H1 (cell line): ENCODE measurements at regions not wholly inside any gene's neighbourhood (a gene's known extent, or its start where the extent isn't known, plus 50 kb on each side); places are given as distances from the start of the nearest gene placed in this dataset.

Experiments
- BRCA1 ChIP-seq: IDR thresholded peaks from 2 replicates; pipeline ENCODE4 v1.6.1; 2012; ENCODE audit warnings: low read depth, low read length, improper control_type of control experiment
- EZH2 ChIP-seq: fragments of 200-600 bp; sonication (generic); IDR thresholded peaks from 2 replicates; pipeline ENCODE4 v1.7.1; 2012; ENCODE audit warnings: low read depth, mild to moderate bottlenecking, moderate library complexity, low read length, inconsistent platforms; ENCODE audit not compliant: severe bottlenecking
- JUN ChIP-seq: IDR thresholded peaks from 2 replicates; pipeline ENCODE4 v1.6.1; 2011; ENCODE audit warnings: low read depth, mild to moderate bottlenecking, improper control_type of control experiment, low read length
- JUND ChIP-seq: IDR thresholded peaks from 2 replicates; pipeline ENCODE4 v1.6.1; 2011; ENCODE audit warnings: mild to moderate bottlenecking, improper control_type of control experiment, low read length
- KDM5A ChIP-seq: fragments of 200-600 bp; IDR thresholded peaks from 2 replicates; pipeline ENCODE4 v1.7.1; 2012; ENCODE audit warnings: mild to moderate bottlenecking, low read length, inconsistent platforms, mixed read lengths
- POLR2A ChIP-seq, 2 experiments: IDR thresholded peaks; 1 replicate in 1 of 2; 2 replicates in 1 of 2; pipeline ENCODE4 v1.6.1; 2011; ENCODE audit warnings: low read depth in 2 of 2, low read length in 2 of 2, mild to moderate bottlenecking in 2 of 2; ENCODE audit errors: control extremely low read depth in 1 of 2
- RAD21 ChIP-seq, 2 experiments: IDR thresholded peaks in 1 of 2; conservative IDR thresholded peaks in 1 of 2; 2 replicates each; pipeline ENCODE4 v1.6.1; 2011; ENCODE audit warnings: low read depth in 2 of 2, low read length in 2 of 2, improper control_type of control experiment in 1 of 2, inconsistent platforms in 1 of 2, mild to moderate bottlenecking in 1 of 2, moderate library complexity in 1 of 2
- SP2 ChIP-seq: IDR thresholded peaks from 2 replicates; pipeline ENCODE4 v1.6.1; 2012; ENCODE audit warnings: mild to moderate bottlenecking, low read length, inconsistent platforms
- SP4 ChIP-seq: IDR thresholded peaks from 2 replicates; pipeline ENCODE4 v1.6.1; 2012; ENCODE audit warnings: low read length, inconsistent platforms
- SRF ChIP-seq: IDR thresholded peaks from 2 replicates; pipeline ENCODE4 v1.6.1; 2011; ENCODE audit warnings: mild to moderate bottlenecking, low read depth, low read length, moderate library complexity
- TBP ChIP-seq: IDR thresholded peaks from 2 replicates; pipeline ENCODE4 v1.6.1; 2011; ENCODE audit warnings: low read depth, low read length, improper control_type of control experiment
- TF ChIP-seq, protein P1 (sequence below): fragments of 300-600 bp; sonication (generic); IDR thresholded peaks from 2 replicates; pipeline ENCODE4 v1.7.1; 2012; ENCODE audit warnings: low read length, moderate library complexity, mild to moderate bottlenecking, inconsistent platforms; ENCODE audit not compliant: insufficient replicate concordance

DNA sequence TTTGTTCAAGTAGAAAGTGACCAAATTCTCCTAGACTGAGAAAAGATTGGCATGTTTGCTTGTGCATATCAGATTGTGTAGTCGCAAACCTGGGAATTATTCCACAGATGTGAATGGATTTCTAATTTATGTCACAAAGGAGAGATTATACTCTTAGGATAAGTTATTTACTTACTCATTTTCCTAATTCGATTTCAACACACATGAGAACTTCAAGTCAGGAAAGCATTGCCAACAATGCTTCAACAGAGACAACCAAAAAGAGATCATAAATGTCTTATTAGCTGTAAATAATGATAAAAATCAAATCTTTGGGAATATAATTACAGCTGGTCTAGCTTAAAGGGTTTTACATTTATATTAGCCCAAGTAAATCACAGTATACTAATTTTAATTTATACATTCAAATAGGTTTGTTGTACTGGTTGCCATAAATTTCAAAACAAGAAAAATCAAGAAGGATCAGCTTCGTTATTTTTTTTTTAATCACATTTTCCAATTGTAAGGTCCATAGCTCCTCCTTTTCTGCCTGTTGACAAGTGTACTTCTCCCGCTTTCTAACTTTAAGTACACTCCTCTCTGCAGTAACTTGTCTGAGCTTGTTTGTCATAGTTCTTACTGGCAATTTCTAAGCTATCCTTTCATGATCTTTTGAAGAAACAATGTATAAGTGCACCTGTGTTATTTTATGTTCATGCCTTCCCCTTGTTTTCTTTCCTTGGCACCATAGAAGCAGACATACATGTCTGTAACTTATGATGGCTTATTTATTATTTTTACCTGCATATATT lies 246.6 kb downstream of the DEPDC1B start (continued):
- TF ChIP-seq, protein P1, sequence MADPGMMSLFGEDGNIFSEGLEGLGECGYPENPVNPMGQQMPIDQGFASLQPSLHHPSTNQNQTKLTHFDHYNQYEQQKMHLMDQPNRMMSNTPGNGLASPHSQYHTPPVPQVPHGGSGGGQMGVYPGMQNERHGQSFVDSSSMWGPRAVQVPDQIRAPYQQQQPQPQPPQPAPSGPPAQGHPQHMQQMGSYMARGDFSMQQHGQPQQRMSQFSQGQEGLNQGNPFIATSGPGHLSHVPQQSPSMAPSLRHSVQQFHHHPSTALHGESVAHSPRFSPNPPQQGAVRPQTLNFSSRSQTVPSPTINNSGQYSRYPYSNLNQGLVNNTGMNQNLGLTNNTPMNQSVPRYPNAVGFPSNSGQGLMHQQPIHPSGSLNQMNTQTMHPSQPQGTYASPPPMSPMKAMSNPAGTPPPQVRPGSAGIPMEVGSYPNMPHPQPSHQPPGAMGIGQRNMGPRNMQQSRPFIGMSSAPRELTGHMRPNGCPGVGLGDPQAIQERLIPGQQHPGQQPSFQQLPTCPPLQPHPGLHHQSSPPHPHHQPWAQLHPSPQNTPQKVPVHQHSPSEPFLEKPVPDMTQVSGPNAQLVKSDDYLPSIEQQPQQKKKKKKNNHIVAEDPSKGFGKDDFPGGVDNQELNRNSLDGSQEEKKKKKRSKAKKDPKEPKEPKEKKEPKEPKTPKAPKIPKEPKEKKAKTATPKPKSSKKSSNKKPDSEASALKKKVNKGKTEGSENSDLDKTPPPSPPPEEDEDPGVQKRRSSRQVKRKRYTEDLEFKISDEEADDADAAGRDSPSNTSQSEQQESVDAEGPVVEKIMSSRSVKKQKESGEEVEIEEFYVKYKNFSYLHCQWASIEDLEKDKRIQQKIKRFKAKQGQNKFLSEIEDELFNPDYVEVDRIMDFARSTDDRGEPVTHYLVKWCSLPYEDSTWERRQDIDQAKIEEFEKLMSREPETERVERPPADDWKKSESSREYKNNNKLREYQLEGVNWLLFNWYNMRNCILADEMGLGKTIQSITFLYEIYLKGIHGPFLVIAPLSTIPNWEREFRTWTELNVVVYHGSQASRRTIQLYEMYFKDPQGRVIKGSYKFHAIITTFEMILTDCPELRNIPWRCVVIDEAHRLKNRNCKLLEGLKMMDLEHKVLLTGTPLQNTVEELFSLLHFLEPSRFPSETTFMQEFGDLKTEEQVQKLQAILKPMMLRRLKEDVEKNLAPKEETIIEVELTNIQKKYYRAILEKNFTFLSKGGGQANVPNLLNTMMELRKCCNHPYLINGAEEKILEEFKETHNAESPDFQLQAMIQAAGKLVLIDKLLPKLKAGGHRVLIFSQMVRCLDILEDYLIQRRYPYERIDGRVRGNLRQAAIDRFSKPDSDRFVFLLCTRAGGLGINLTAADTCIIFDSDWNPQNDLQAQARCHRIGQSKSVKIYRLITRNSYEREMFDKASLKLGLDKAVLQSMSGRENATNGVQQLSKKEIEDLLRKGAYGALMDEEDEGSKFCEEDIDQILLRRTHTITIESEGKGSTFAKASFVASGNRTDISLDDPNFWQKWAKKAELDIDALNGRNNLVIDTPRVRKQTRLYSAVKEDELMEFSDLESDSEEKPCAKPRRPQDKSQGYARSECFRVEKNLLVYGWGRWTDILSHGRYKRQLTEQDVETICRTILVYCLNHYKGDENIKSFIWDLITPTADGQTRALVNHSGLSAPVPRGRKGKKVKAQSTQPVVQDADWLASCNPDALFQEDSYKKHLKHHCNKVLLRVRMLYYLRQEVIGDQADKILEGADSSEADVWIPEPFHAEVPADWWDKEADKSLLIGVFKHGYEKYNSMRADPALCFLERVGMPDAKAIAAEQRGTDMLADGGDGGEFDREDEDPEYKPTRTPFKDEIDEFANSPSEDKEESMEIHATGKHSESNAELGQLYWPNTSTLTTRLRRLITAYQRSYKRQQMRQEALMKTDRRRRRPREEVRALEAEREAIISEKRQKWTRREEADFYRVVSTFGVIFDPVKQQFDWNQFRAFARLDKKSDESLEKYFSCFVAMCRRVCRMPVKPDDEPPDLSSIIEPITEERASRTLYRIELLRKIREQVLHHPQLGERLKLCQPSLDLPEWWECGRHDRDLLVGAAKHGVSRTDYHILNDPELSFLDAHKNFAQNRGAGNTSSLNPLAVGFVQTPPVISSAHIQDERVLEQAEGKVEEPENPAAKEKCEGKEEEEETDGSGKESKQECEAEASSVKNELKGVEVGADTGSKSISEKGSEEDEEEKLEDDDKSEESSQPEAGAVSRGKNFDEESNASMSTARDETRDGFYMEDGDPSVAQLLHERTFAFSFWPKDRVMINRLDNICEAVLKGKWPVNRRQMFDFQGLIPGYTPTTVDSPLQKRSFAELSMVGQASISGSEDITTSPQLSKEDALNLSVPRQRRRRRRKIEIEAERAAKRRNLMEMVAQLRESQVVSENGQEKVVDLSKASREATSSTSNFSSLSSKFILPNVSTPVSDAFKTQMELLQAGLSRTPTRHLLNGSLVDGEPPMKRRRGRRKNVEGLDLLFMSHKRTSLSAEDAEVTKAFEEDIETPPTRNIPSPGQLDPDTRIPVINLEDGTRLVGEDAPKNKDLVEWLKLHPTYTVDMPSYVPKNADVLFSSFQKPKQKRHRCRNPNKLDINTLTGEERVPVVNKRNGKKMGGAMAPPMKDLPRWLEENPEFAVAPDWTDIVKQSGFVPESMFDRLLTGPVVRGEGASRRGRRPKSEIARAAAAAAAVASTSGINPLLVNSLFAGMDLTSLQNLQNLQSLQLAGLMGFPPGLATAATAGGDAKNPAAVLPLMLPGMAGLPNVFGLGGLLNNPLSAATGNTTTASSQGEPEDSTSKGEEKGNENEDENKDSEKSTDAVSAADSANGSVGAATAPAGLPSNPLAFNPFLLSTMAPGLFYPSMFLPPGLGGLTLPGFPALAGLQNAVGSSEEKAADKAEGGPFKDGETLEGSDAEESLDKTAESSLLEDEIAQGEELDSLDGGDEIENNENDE: no peak
- TF ChIP-seq RAD21 (IDR thresholded peaks at IDR 0.05 in 1 of 2, conservative IDR thresholded peaks at IDR 0.05 in 1 of 2; ENCODE audit: low read depth in 2 of 2, low read length in 2 of 2) (no peak), SP4 (no peak), JUND (no peak), TBP (no peak), SP2 (no peak), BRCA1 (no peak), JUN (no peak), SRF (no peak), EZH2 (no peak), KDM5A (no peak), POLR2A (IDR thresholded peaks at IDR 0.05; ENCODE audit: control extremely low read depth in 1 of 2, low read depth in 2 of 2, low read length in 2 of 2) (no peak)
